ENCODE measurements at regions not wholly inside any gene's neighbourhood (a gene's known extent, or its start where the extent isn't known, plus 50 kb on each side); places are given as distances from the start of the nearest gene placed in this dataset.
"Not testable (repeated sequence)": the region's sequence is repeated elsewhere in the genome, so short reads cannot be mapped to it uniquely, and the experiment has no call there.

DNA sequence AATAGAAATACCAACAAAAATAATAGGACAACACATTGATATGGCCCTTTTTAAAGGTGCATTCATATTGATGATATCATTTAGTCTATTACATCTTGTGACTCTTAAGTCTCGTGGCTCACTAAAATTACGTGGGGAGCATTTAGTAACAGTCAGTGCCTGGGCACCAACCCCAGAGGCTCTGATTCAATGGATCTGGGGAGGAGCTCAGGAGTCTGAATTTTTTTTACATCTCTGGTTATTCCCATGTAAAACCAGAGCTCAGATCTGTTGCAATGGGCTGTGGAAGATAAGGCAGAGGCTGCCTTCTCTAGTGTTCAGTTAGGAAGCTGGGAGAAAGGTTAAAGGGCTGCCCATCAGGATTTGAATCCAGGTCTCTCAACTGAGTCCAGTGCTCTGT is 549.9 kb upstream of the CDH5 start:
- intact Hi-C loops (cut with DNase I), result loop anchor here (10.0 kb wide), 1 partner anchor 1278 kb away; no protein-coding TSS in a partner anchor
- no peak overlapping the region for H3K4me3 ChIP-seq
- no peaks in the 10 kb centered on the region for H3K4me1 ChIP-seq
- no peak overlapping the region for H3K27ac ChIP-seq
- H3K27me3 ChIP-seq, result no peaks in the 10 kb centered on the region
- no peak for TF ChIP-seq POLR2AphosphoS5 (IDR thresholded peaks at IDR 0.05; ENCODE audit: insufficient read depth in 1 of 2, low read depth in 1 of 2)
- no peak for TF ChIP-seq POLR2A (IDR thresholded peaks at IDR 0.05)
- TF ChIP-seq, protein P1, sequence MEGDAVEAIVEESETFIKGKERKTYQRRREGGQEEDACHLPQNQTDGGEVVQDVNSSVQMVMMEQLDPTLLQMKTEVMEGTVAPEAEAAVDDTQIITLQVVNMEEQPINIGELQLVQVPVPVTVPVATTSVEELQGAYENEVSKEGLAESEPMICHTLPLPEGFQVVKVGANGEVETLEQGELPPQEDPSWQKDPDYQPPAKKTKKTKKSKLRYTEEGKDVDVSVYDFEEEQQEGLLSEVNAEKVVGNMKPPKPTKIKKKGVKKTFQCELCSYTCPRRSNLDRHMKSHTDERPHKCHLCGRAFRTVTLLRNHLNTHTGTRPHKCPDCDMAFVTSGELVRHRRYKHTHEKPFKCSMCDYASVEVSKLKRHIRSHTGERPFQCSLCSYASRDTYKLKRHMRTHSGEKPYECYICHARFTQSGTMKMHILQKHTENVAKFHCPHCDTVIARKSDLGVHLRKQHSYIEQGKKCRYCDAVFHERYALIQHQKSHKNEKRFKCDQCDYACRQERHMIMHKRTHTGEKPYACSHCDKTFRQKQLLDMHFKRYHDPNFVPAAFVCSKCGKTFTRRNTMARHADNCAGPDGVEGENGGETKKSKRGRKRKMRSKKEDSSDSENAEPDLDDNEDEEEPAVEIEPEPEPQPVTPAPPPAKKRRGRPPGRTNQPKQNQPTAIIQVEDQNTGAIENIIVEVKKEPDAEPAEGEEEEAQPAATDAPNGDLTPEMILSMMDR (IDR thresholded peaks at IDR 0.05), result no peak
- H3K9me3 ChIP-seq, result no peaks in the 10 kb centered on the region
- DNase-seq (ENCODE audit: extremely low spot score in 2 of 2), result no peak
- no peaks in the 10 kb centered on the region for H3K36me3 ChIP-seq

DNA sequence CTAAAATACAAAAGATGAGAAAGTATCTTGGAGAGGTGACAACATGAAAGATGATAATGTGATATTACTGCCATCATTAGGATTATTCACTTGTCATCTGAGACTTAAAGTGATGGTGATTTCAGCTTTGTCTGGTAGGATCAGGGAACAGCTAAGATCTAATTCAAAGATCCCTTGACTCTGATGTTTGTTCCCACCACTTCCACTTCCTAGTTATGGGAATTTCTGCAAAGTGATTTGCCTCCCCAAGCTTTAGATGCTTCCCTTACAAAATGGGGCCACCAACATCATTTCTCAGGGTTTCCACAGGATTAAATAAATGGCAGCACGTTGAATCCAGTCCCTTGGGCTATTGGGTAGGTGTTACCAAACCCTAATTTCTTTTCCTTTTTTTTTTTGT is 550.8 kb upstream of the CDH5 start:
- no peaks in the 10 kb centered on the region for H3K27me3 ChIP-seq
- H3K4me3 ChIP-seq, result no peak overlapping the region
- no peaks in the 10 kb centered on the region for H3K36me3 ChIP-seq
- TF ChIP-seq POLR2AphosphoS5 (IDR thresholded peaks at IDR 0.05; ENCODE audit: insufficient read depth in 1 of 2, low read depth in 1 of 2) (no peak), POLR2A (IDR thresholded peaks at IDR 0.05) (no peak)
- TF ChIP-seq, protein P1 (IDR thresholded peaks at IDR 0.05), result no peak
- no peak for DNase-seq (ENCODE audit: extremely low spot score in 2 of 2)
- no peaks in the 10 kb centered on the region for H3K4me1 ChIP-seq
- no peaks in the 10 kb centered on the region for H3K9me3 ChIP-seq
- intact Hi-C loops (cut with DNase I), result loop anchor here (10.0 kb wide), 1 partner anchor 1279 kb away; no protein-coding TSS in a partner anchor
- no peak overlapping the region for H3K27ac ChIP-seq

DNA sequence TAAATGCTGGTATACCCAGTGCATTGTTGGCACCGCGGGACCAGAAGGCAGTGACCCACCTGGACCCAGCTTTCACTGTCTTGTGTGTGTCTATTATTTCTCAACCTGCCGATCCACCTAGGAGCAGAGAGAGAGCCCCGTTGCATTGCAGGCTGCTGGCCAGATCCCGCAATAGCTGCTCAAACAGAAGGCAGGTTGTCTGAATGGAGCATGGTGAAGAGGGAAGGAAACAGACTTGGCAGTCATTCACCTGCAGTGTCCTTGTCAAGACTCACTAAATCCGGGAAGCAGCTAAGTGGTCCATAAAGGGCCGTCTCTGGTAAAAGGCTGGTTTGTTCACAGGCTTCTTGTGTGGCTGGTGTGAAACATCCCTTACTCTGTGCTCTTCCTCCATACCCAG is 552.6 kb upstream of the CDH5 start:
- not testable (repeated sequence) for H3K4me3 ChIP-seq; H3K27ac ChIP-seq; H3K4me1 ChIP-seq; H3K36me3 ChIP-seq; DNase-seq (ENCODE audit: extremely low spot score in 2 of 2); H3K27me3 ChIP-seq; H3K9me3 ChIP-seq
- intact Hi-C loops (cut with DNase I), result loop anchor here (10.0 kb wide), 1 partner anchor 1281 kb away; no protein-coding TSS in a partner anchor

DNA sequence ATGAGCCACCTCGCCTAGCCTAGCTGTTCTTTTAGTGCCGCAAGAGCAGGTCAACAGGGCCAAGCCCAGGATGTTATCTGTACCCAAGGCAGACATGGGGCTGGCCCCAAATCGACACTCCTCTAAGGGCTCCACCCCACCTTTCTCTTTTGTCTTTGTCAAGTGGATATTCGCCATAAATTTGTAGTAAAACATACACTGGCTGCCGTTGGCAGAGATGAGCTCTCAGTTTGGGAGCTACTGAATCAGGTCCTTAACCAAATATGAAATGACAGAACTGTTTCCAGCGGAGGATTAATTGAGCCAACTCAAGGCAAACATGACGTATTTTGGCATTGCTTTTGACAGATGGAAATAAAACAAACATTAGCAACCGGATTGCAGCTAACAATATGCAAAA is 556.9 kb upstream of the CDH5 start:
- DNase-seq (ENCODE audit: extremely low spot score in 2 of 2), result no peak
- Histone ChIP-seq H3K27me3 (no peaks in the 10 kb centered on the region), H3K27ac (no peak overlapping the region), H3K36me3 (no peaks in the 10 kb centered on the region), H3K9me3 (no peaks in the 10 kb centered on the region), H3K4me3 (no peak overlapping the region), H3K4me1 (no peaks in the 10 kb centered on the region)
- TF ChIP-seq POLR2AphosphoS5 (IDR thresholded peaks at IDR 0.05; ENCODE audit: insufficient read depth in 1 of 2, low read depth in 1 of 2), result peak in 1 of 2 donors; percentile 27
- TF ChIP-seq, protein P1 (IDR thresholded peaks at IDR 0.05), result no peak
- intact Hi-C loops (cut with DNase I), result loop anchor here (10.0 kb wide), 1 partner anchor 1285 kb away; no protein-coding TSS in a partner anchor

DNA sequence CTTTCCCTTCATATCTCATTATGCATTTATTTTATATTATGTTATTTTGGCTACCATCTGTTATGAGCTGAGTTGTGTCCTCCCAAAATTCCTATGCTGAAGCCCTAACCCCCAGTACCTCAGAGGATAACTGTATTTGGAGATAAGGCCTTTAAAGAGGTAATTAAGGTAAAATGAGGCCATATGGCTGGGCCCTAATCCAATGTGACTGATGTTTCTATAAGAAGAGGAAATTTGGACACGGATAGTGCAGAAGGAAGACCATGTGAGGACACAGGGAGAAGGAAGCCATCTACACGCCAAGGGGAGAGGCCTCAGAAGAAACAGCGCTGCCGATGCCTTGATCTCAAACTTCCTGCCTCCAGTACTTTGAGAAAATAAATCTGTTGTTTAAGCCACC is 557.7 kb upstream of the CDH5 start:
- intact Hi-C loops (cut with DNase I), result no loop called here
- TF ChIP-seq POLR2AphosphoS5 (IDR thresholded peaks at IDR 0.05; ENCODE audit: insufficient read depth in 1 of 2, low read depth in 1 of 2) (no peak), POLR2A (IDR thresholded peaks at IDR 0.05) (no peak)
- TF ChIP-seq, protein P1 (IDR thresholded peaks at IDR 0.05), result no peak
- no peak overlapping the region for H3K4me3 ChIP-seq

More for the DNA sequence above, 557.7 kb upstream of the CDH5 start:
- H3K4me1 ChIP-seq, result no peaks in the 10 kb centered on the region
- H3K27me3 ChIP-seq, result no peaks in the 10 kb centered on the region
- H3K36me3 ChIP-seq, result no peaks in the 10 kb centered on the region
- H3K9me3 ChIP-seq, result no peaks in the 10 kb centered on the region
- H3K27ac ChIP-seq, result no peak overlapping the region
- DNase-seq (ENCODE audit: extremely low spot score in 2 of 2), result no peak
